GM04504 (cell line): ENCODE measurements at regions not wholly inside any gene's neighbourhood (a gene's known extent, or its start where the extent isn't known, plus 50 kb on each side); places are given as distances from the start of the nearest gene placed in this dataset.
"Not testable (repeated sequence)": the region's sequence is repeated elsewhere in the genome, so short reads cannot be mapped to it uniquely, and the experiment has no call there.

ENCODE experiments used
- DNase-seq: peaks from one replicate; pipeline ENCODE4 v3.0.0-alpha.2; 2012; ENCODE audit warnings: low read depth

- DNase-seq: not testable (repeated sequence)
Observed at GRCh38 chr6:91052473-91053450, 465.9 kb upstream of the MAP3K7 start.

- no peak for DNase-seq
Observed at GRCh38 chr6:91045161-91045560, 458.3 kb upstream of the MAP3K7 start.

DNA sequence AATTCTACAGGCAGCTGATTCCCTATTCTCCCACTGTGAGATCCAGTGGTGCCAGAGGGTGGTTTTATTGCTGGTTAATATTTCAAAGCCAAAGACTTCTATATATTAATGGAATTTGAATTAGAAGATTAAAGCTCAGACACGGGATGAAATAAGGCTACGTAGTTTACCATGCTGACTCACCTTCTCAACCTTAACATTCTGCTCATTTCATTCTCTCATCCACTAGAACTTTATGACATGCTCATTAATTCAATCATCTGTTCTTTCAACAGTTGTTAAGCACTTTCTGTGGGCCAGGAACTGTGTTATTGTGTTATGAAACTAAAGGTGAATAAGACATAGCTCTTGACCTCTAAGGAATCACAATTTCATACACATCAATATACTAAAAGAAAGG lies 456.9 kb upstream of the MAP3K7 start:
- DNase-seq: no peak

DNA sequence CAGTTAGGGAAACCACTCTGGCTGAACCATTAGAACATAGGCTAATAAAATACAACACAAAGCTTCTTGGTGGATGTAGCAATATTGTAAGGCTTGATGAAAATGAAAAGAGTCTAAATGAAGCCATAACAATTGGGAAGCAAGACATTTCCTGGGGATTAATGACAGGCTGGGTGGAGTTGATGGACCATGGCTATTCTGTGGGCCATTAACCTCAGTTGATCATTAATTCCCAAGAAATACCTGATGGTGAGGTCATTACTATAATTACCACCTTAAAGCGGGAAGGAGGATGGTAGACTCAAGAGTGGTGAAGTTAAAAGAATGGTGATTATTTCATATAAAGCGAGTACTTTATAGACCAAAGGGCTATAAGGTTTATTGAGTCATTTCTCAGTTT lies 455.8 kb upstream of the MAP3K7 start:
- DNase-seq: no peak

- DNase-seq: no peak
Observed at GRCh38 chr6:91033964-91034363, 447.1 kb upstream of the MAP3K7 start.

DNA sequence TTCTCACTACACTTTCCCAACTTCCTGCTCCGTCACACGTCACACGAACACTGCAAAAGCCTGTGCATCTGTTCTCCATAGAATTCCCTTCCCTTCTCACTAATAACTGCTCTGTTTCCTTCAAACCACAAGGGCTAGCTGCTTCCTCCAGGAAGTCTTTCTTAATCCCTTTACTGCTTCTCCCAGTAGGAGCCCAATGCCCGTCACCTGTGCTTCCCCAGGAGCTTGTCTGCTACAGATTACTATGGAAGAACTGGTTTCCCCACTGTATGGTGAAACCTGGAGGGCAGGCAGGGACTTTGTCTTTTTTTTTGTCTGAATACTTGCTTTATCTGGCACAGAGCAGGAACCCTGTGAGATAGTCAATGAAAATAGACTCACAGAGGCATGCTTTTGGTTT lies 444.7 kb upstream of the MAP3K7 start:
- DNase-seq: no peak

GRCh38 chr6:91029211-91029610 lies 442.3 kb upstream of the MAP3K7 start:
- no peak for DNase-seq

- no peak for DNase-seq
Observed at GRCh38 chr6:91023529-91023928, 436.7 kb upstream of the MAP3K7 start.

DNA sequence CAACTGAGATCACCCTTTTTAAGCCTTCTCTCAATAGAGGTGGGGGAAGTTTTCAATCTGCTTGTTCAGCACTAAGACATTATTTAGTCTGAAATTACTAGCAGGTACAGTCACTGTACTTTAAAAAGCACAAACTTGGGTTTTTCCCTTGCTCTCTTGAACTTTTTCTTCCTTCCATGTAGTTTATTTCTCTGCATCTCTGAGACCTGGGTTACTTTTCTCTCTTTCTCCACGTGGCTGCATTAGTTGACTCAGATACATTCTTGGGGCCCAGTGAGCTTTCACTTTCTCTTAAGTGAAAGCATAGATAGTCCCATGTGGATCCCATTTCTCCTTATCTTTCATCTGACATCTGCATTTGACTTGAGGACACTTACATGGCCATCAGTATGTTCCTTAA lies 433.9 kb upstream of the MAP3K7 start:
- DNase-seq: no peak

DNA sequence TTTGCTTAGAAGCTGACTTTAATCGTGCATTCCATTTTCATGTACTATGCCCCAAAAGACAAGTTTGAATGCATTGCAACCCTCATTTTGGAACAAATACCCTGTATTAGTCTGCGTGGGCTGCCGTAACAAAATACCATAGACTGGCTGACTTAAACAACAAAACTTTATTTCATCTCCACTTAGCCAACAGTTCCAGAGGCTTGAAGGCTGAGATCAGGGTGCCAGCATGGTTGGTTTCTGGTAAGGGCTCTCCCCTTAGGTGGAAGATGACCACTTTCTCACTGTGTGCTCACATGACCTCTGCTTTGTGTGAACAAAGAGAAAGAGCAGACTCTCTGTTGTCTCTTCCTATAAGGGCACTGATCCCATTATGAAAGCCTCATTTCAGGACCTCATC lies 431.7 kb upstream of the MAP3K7 start:
- no peak for DNase-seq

DNA sequence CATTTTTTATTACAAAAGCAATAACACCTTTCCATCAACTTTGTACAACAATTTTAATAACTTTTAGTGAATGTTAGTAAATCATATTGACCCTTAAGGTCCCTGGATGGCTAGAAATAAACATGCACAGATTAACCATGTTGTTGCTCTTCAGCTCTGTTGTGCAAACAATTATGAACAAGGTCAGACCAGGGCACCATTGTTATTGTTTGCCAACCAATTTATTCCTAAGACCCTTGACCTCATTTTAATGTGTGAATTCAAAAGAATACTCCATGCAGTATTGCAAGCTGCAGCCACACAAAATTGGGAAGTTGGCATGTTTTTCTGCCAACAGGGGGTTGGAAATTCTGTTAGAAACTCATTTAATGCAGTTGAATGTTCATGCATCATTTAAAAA lies 426.6 kb upstream of the MAP3K7 start:
- DNase-seq: no peak

GRCh38 chr6:90997076-90997475 lies 410.2 kb upstream of the MAP3K7 start:
- no peak for DNase-seq

- DNase-seq: no peak
Observed at GRCh38 chr6:90993770-90994169, 406.9 kb upstream of the MAP3K7 start.

DNA sequence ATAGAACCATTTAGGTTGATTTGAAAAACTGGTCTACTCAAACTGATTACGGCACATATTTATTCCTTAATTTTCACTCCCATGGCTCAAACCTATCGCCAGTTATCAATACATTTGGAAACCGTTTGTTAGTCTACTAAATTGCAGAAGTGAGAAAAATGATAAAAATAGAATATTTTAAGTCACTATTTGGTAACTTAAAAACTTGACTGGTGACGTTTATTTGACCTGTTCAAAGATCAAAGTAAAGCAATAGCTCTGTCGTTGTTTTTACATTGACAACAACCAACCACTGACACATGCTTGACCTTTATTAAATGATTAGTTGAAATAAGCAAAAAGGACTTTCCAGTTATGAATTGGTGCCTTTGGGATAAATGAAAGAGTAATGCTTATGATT lies 402.9 kb upstream of the MAP3K7 start:
- no peak for DNase-seq

GRCh38 chr6:90984066-90984465 lies 397.2 kb upstream of the MAP3K7 start:
- DNase-seq: no peak

GRCh38 chr6:90983462-90983861 lies 396.6 kb upstream of the MAP3K7 start:
- DNase-seq: no peak

- DNase-seq: no peak
Observed at GRCh38 chr6:90982581-90982980, 395.7 kb upstream of the MAP3K7 start.

DNA sequence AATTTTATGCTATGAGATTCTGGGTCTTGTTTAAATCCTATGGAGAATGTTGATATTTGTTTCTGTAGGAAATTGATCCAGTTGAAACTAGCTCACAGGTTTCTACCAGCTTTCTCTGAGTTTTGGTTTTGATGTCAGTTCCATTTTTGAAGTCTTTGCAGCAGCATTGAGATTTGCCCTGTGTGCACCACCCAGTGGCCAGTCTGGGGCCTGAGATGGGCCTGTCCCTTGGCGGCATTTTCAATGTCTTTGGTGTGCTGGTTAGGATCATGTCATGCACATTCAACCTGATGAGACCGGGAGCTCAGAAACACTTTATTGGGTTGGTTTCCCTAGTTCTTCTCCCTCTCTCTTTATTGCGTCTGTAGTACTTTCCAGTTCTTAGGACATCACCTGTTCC lies 395.2 kb upstream of the MAP3K7 start:
- DNase-seq: no peak

DNA sequence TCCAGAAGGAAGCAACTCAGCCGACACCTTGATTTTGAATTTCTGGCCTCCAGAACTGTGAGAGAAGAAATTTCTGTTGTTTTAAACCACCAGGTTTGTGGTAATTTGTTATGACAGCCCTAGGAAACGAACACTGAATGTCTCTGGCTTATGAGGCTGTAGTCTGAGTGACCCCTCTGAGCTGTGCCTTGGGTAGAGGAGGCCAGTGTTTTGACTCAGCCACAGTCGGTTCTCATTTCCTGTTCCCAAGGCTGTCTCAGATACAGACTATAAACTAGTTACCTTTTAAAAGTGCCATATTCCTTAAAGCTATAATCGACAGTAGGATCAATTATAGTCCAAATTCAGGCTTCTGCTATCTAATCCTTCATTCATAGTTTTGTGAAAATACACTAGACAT lies 391.2 kb upstream of the MAP3K7 start:
- DNase-seq: no peak

DNA sequence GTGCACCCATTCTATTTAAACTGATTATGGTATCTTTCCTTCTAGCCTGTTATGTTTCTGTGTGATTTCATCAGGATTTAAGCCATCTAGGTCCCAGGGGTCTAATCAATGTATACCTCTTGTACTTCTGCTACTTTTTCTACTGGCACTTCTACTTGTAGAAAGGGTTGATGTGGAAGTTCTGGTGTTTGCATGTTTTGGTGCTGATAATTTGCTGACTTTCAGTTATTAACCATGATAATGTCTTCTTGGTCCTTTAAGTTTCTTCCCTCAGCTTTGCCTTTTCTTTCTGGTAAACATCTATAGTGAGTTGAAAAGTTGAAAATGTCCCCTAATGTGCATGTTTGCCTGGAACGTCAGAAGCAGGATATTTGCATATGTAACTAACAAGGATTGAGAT lies 390.6 kb upstream of the MAP3K7 start:
- DNase-seq: no peak

- no peak for DNase-seq
Observed at GRCh38 chr6:90976341-90976740, 389.5 kb upstream of the MAP3K7 start.

DNA sequence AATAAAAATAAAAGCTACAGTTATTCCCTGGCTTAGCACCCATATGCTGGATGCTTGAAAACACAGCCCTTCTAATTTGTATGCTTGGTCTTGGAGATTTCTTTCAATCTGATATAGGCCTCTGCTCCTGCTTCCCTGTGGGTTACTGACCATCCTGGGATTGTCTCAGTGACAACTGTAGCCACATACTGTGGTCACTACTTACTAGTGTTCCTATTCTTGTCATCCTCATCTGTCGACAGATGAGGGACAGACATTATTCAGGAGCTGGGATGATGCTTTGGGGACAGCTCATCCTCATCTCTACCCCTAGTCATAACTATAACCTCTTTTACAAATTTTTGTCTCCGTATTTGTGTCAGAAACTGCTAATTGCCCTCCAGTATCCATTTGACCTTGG lies 388.9 kb upstream of the MAP3K7 start:
- DNase-seq: no peak

- no peak for DNase-seq
Observed at GRCh38 chr6:90973188-90973587, 386.3 kb upstream of the MAP3K7 start.

GRCh38 chr6:90970672-90971071 lies 383.8 kb upstream of the MAP3K7 start:
- no peak for DNase-seq
